SK-N-SH (cell line): ENCODE measurements at regions not wholly inside any gene's neighbourhood (a gene's known extent, or its start where the extent isn't known, plus 50 kb on each side); places are given as distances from the start of the nearest gene placed in this dataset.

Experiments used
- CTCF ChIA-PET: fragments of 300-600, 350-600 bp; formaldehyde crosslinking; extraction: SDS; loops from one replicate; lab custom pipeline; 2021; lab: Yijun Ruan, JAX
- POLR2A ChIA-PET: fragments of 350-600 bp; sonication (Branson Sonifier 250); formaldehyde crosslinking; extraction: SDS; loops from one replicate; lab custom pipeline; 2020; ENCODE audit warnings: antibody characterized with exemption, inconsistent platforms; lab: Yijun Ruan, JAX
- DNase-seq: peaks from one replicate; pipeline ENCODE4 v3.0.0; 2012
- H2AFZ ChIP-seq: fragments of 200-600 bp; sonication (generic); 2 replicates; pipeline ENCODE4 v1.8.1; 2016; ENCODE audit warnings: antibody characterized with exemption, mild to moderate bottlenecking, low read depth
- H3F3A ChIP-seq: fragments of 200-600 bp; sonication (generic); replicated peaks from 2 replicates; pipeline ENCODE3; 2016; ENCODE audit warnings: antibody characterized with exemption, mild to moderate bottlenecking; ENCODE audit not compliant: insufficient read depth
- H3K27ac ChIP-seq, 2 experiments: fragments of 200-500 bp in 1 of 2; fragments of 200-600 bp in 1 of 2; sonication (Bioruptor generic) in 1 of 2; sonication (generic), shearing (Covaris generic) in 1 of 2; 2 replicates each; pipeline versions ENCODE4 v1.5.1 to v1.6.1; 2014 to 2016; ENCODE audit warnings: low read depth in 2 of 2, inconsistent platforms in 1 of 2, low read length in 1 of 2, mild to moderate bottlenecking in 1 of 2, mixed read lengths in 1 of 2
- H3K27me3 ChIP-seq: fragments of 200-600 bp; sonication (generic), shearing (Covaris generic); 2 replicates; pipeline ENCODE4 v1.6.1; 2016; ENCODE audit warnings: mixed run types; ENCODE audit not compliant: insufficient read depth
- H3K36me3 ChIP-seq, 2 experiments: fragments of 200-500 bp in 1 of 2; fragments of 200-600 bp in 1 of 2; sonication (Bioruptor generic) in 1 of 2; sonication (generic) in 1 of 2; replicated peaks in 1 of 2; 2 replicates each; pipeline versions ENCODE3 to v1.5.1; 2014 to 2016; ENCODE audit warnings: low read length in 1 of 2, mild to moderate bottlenecking in 1 of 2; ENCODE audit not compliant: insufficient read depth in 2 of 2, control insufficient read depth in 1 of 2
- H3K4me1 ChIP-seq, 2 experiments: fragments of 200-500 bp in 1 of 2; fragments of 200-600 bp in 1 of 2; sonication (Bioruptor generic) in 1 of 2; sonication (generic), shearing (Covaris generic) in 1 of 2; 2 replicates each; pipeline versions ENCODE4 v1.5.1 to v1.6.1; 2014 to 2016; ENCODE audit warnings: low read depth in 1 of 2, low read length in 1 of 2, mixed run types in 1 of 2; ENCODE audit not compliant: insufficient read depth in 2 of 2, control insufficient read depth in 1 of 2
- H3K4me2 ChIP-seq: fragments of 200-600 bp; sonication (generic), shearing (Covaris generic); 2 replicates; pipeline ENCODE4 v1.6.1; 2017; ENCODE audit warnings: mixed run types
- H3K4me3 ChIP-seq, 2 experiments: fragments of 200-500 bp in 1 of 2; fragments of 200-600 bp in 1 of 2; sonication (Bioruptor generic) in 1 of 2; sonication (generic), shearing (Covaris generic) in 1 of 2; 2 replicates each; pipeline versions ENCODE4 v1.5.1 to v1.8.1; 2014 to 2016; ENCODE audit warnings: low read depth in 2 of 2, inconsistent platforms in 1 of 2, low read length in 1 of 2, mild to moderate bottlenecking in 1 of 2, mixed read lengths in 1 of 2, moderate library complexity in 1 of 2
- H3K79me2 ChIP-seq: fragments of 200-600 bp; sonication (generic); 2 replicates; pipeline ENCODE4 v1.8.1; 2017; ENCODE audit warnings: mild to moderate bottlenecking; ENCODE audit not compliant: insufficient read depth
- H3K9ac ChIP-seq: fragments of 200-600 bp; sonication (generic); 2 replicates; pipeline ENCODE4 v1.6.1; 2017; ENCODE audit warnings: mixed run types
- H3K9me2 ChIP-seq: fragments of 200-600 bp; sonication (generic); 2 replicates; pipeline ENCODE4 v1.6.1; 2017; ENCODE audit warnings: mixed run types
- H3K9me3 ChIP-seq: fragments of 200-600 bp; sonication (generic); 2 replicates; pipeline ENCODE4 v1.6.1; 2017; ENCODE audit warnings: mixed run types, mild to moderate bottlenecking, moderate library complexity
- H4K20me1 ChIP-seq: fragments of 200-600 bp; sonication (generic); 2 replicates; pipeline ENCODE4 v1.6.1; 2017; ENCODE audit warnings: mild to moderate bottlenecking, mixed run types; ENCODE audit not compliant: insufficient read depth
- CHD2 ChIP-seq: fragments of 150-350 bp; IDR thresholded peaks from 2 replicates; pipeline ENCODE4 v1.6.1; 2018; ENCODE audit warnings: low read length; ENCODE audit not compliant: partially characterized antibody
- CTCF ChIP-seq: fragments of 200-600 bp; sonication (generic); IDR thresholded peaks from 2 replicates; pipeline ENCODE4 v1.6.1; 2017; ENCODE audit warnings: antibody characterized with exemption, mild to moderate bottlenecking, moderate library complexity
- EZH2phosphoT487 ChIP-seq: fragments of 200-600 bp; sonication (generic); IDR thresholded peaks from 2 replicates; pipeline ENCODE4 v1.6.1; 2017; ENCODE audit warnings: low read depth, mixed run types, mild to moderate bottlenecking, antibody characterized with exemption, moderate library complexity, borderline replicate concordance
- FOSL2 ChIP-seq: IDR thresholded peaks from 2 replicates; pipeline ENCODE4 v1.4.0; 2012; ENCODE audit warnings: low read depth, mild to moderate bottlenecking, moderate library complexity, borderline replicate concordance
- FOXJ3 ChIP-seq: sonication (generic); formaldehyde crosslinking; IDR thresholded peaks from 2 replicates; pipeline ENCODE4 v1.5.1; 2020; ENCODE audit warnings: mild to moderate bottlenecking, missing genetic modification reagents
- GABPA ChIP-seq: IDR thresholded peaks from 2 replicates; pipeline ENCODE4 v1.4.0; 2012; ENCODE audit warnings: low read depth, mild to moderate bottlenecking
- GATA2 ChIP-seq: sonication (generic); formaldehyde crosslinking; IDR thresholded peaks from 2 replicates; pipeline ENCODE4 v1.5.0; 2020; ENCODE audit warnings: mild to moderate bottlenecking, missing genetic modification reagents
- IRF3 ChIP-seq: fragments of 150-350 bp; IDR thresholded peaks from 2 replicates; pipeline ENCODE4 v1.6.1; 2016; ENCODE audit warnings: mild to moderate bottlenecking, low read depth, low read length
- JUND ChIP-seq: IDR thresholded peaks from 2 replicates; pipeline ENCODE4 v1.4.0; 2012
- MEF2A ChIP-seq: IDR thresholded peaks from 2 replicates; pipeline ENCODE4 v1.4.0; 2012; ENCODE audit warnings: low read depth, borderline replicate concordance
- NFIC ChIP-seq: IDR thresholded peaks from 2 replicates; pipeline ENCODE4 v1.4.0; 2012; ENCODE audit warnings: borderline replicate concordance
- NRF1 ChIP-seq: IDR thresholded peaks from 2 replicates; pipeline ENCODE4 v1.6.1; 2012; ENCODE audit warnings: low read depth, mild to moderate bottlenecking, low read length
- RAD21 ChIP-seq: IDR thresholded peaks from 2 replicates; pipeline ENCODE4 v1.6.1; 2012; ENCODE audit warnings: mild to moderate bottlenecking, low read length
- RCOR1 ChIP-seq: fragments of 150-350 bp; IDR thresholded peaks from 2 replicates; pipeline ENCODE4 v1.6.1; 2017; ENCODE audit warnings: antibody characterized with exemption, low read length
- REST ChIP-seq: IDR thresholded peaks from 2 replicates; pipeline ENCODE4 v1.6.1; 2012; ENCODE audit warnings: mild to moderate bottlenecking, low read depth, low read length, moderate library complexity
- SMC3 ChIP-seq: IDR thresholded peaks from 2 replicates; pipeline ENCODE4 v1.6.1; 2012; ENCODE audit warnings: low read depth, low read length, improper control_type of control experiment
- TEAD4 ChIP-seq: IDR thresholded peaks from 2 replicates; pipeline ENCODE4 v1.4.0; 2012; ENCODE audit warnings: mild to moderate bottlenecking, borderline replicate concordance; ENCODE audit not compliant: insufficient read depth
- USF2 ChIP-seq: fragments of 150-350 bp; IDR thresholded peaks from 2 replicates; pipeline ENCODE4 v1.6.1; 2017; ENCODE audit warnings: antibody characterized with exemption, low read length, low read depth, borderline replicate concordance
- YY1 ChIP-seq: IDR thresholded peaks from 2 replicates; pipeline ENCODE4 v1.4.0; 2012; ENCODE audit warnings: low read depth, mild to moderate bottlenecking
- WGBS: methylation state at CpG from one replicate; pipeline ENCODE4 v1.1.6; 2017; ENCODE audit warnings: low lambda C conversion rate; 5-methylcytosine and 5-hydroxymethylcytosine counted together

GRCh38 chr12:95607642-95608041 is 56.4 kb upstream of the USP44 start:
- no peak overlapping the region for H2AFZ ChIP-seq
- no peaks in the 10 kb centered on the region for H3K36me3 ChIP-seq
- H4K20me1 ChIP-seq: no peaks in the 10 kb centered on the region
- H3K9me3 ChIP-seq: no peaks in the 10 kb centered on the region
- no peaks in the 10 kb centered on the region for H3F3A ChIP-seq
- no peaks in the 10 kb centered on the region for H3K4me1 ChIP-seq
- TF ChIP-seq RAD21 (no peak), CHD2 (no peak), YY1 (no peak), REST (no peak), USF2 (no peak), MEF2A (no peak), NRF1 (no peak), JUND (no peak), TEAD4 (no peak), FOSL2 (no peak), SMC3 (no peak), NFIC (no peak), GATA2 (CRISPR knock-in tag) (no peak), FOXJ3 (CRISPR knock-in tag) (no peak), EZH2phosphoT487 (no peak), GABPA (no peak)
- no peaks in the 10 kb centered on the region for H3K27me3 ChIP-seq
- H3K9me2 ChIP-seq: no peaks in the 10 kb centered on the region
- WGBS: 42% methylated on average over 4 of the region's 4 CpGs
- no peaks in the 10 kb centered on the region for H3K79me2 ChIP-seq
- H3K27ac ChIP-seq: no peak overlapping the region
- no peak for DNase-seq
- H3K4me2 ChIP-seq: no peak overlapping the region
- CTCF ChIA-PET: interaction anchor here (1.7 kb wide), 1 partner anchor 16 kb away, joined by 5 read pairs; no protein-coding TSS in a partner anchor
- H3K4me3 ChIP-seq: no peak overlapping the region
- no peak overlapping the region for H3K9ac ChIP-seq
- POLR2A ChIA-PET: no interaction called here

- TF ChIP-seq CHD2: no peak
- TF ChIP-seq RCOR1: no peak
- TF ChIP-seq IRF3: no peak
- no peak for TF ChIP-seq CTCF
- Histone ChIP-seq H3K9ac (no peak overlapping the region), H2AFZ (no peak overlapping the region), H3K27ac (no peak overlapping the region), H3K9me2 (no peaks in the 10 kb centered on the region), H3K79me2 (no peaks in the 10 kb centered on the region), H3K4me2 (no peak overlapping the region), H3K27me3 (no peaks in the 10 kb centered on the region), H3K4me1 (no peaks in the 10 kb centered on the region), H3K9me3 (no peaks in the 10 kb centered on the region), H3F3A (no peaks in the 10 kb centered on the region), H3K36me3 (no peaks in the 10 kb centered on the region), H4K20me1 (no peaks in the 10 kb centered on the region), H3K4me3 (no peak overlapping the region)
- no peak for DNase-seq
- CTCF ChIA-PET: no interaction called here
- 41% methylated on average over 4 of the region's 4 CpGs for WGBS
- POLR2A ChIA-PET: no interaction called here
These were observed 54.6 kb upstream of the USP44 start for GRCh38 chr12:95605875-95606274.
